MM.1S (cell line): ENCODE measurements at regions not wholly inside any gene's neighbourhood (a gene's known extent, or its start where the extent isn't known, plus 50 kb on each side); places are given as distances from the start of the nearest gene placed in this dataset.

Source experiments
- DNase-seq: peaks from one replicate; pipeline ENCODE4 v3.0.0-alpha.2; 2015
- H2AFZ ChIP-seq: fragments of 300-600 bp; sonication (generic); 2 replicates; pipeline ENCODE4 v1.6.0; 2016; ENCODE audit warnings: antibody characterized with exemption, low read length
- H3F3A ChIP-seq: fragments of 300-600 bp; sonication (generic); 2 replicates; pipeline ENCODE4 v1.6.1; 2016; ENCODE audit warnings: mild to moderate bottlenecking, antibody characterized with exemption, low read length, moderate library complexity, mixed read lengths; ENCODE audit not compliant: insufficient read depth
- H3K27ac ChIP-seq: fragments of 300-600 bp; sonication (generic); 2 replicates; pipeline ENCODE4 v1.5.1; 2016; ENCODE audit warnings: mild to moderate bottlenecking, low read length
- H3K27me3 ChIP-seq: fragments of 300-600 bp; sonication (generic); replicated peaks from 2 replicates; pipeline ENCODE4 v1.6.0; 2016; ENCODE audit warnings: low read length; ENCODE audit not compliant: insufficient read depth
- H3K36me3 ChIP-seq: fragments of 300-600 bp; sonication (generic); replicated peaks from 2 replicates; pipeline ENCODE4 v1.6.1; 2016; ENCODE audit warnings: mild to moderate bottlenecking, low read length, mixed read lengths; ENCODE audit not compliant: insufficient read depth
- H3K4me1 ChIP-seq: fragments of 300-600 bp; sonication (generic); 2 replicates; pipeline ENCODE4 v1.6.1; 2016; ENCODE audit warnings: low read length, mixed read lengths
- H3K4me2 ChIP-seq: fragments of 300-600 bp; sonication (generic); 2 replicates; pipeline ENCODE4 v1.6.0; 2016; ENCODE audit warnings: low read depth, low read length
- H3K4me3 ChIP-seq: fragments of 300-600 bp; sonication (generic); 2 replicates; pipeline ENCODE4 v1.5.1; 2016; ENCODE audit warnings: low read length, mixed read lengths
- H3K79me2 ChIP-seq: fragments of 300-600 bp; sonication (generic); 2 replicates; pipeline ENCODE4 v1.6.1; 2016; ENCODE audit warnings: mixed run types, low read length, mixed read lengths
- H3K9ac ChIP-seq: fragments of 300-600 bp; sonication (generic); 2 replicates; pipeline ENCODE4 v1.6.1; 2016; ENCODE audit warnings: low read length, mixed read lengths
- H3K9me2 ChIP-seq: fragments of 300-600 bp; sonication (generic); replicated peaks from 2 replicates; pipeline ENCODE4 v1.6.1; 2016; ENCODE audit warnings: mild to moderate bottlenecking, low read length, mixed read lengths; ENCODE audit not compliant: insufficient read depth
- H3K9me3 ChIP-seq: fragments of 300-600 bp; sonication (generic); replicated peaks from 2 replicates; pipeline ENCODE4 v1.6.1; 2016; ENCODE audit warnings: mild to moderate bottlenecking, low read length, mixed read lengths; ENCODE audit not compliant: insufficient read depth
- H4K20me1 ChIP-seq: fragments of 300-600 bp; sonication (generic); 2 replicates; pipeline ENCODE4 v1.6.1; 2016; ENCODE audit warnings: mild to moderate bottlenecking, low read length, moderate library complexity, mixed read lengths; ENCODE audit not compliant: insufficient read depth
- CTCF ChIP-seq: fragments of 300-600 bp; sonication (generic); IDR thresholded peaks from 2 replicates; pipeline ENCODE4 v1.5.1; 2016; ENCODE audit warnings: antibody characterized with exemption, low read length, mixed read lengths
- EZH2 ChIP-seq: fragments of 300-600 bp; sonication (generic); optimal IDR thresholded peaks from 2 replicates; pipeline ENCODE3; 2017; ENCODE audit warnings: low read depth, mild to moderate bottlenecking, antibody characterized with exemption, low read length, mixed read lengths
- EZH2phosphoT487 ChIP-seq: fragments of 300-600 bp; sonication (generic); IDR thresholded peaks from 2 replicates; pipeline ENCODE4 v1.6.1; 2018; ENCODE audit warnings: antibody characterized with exemption, low read length

GRCh38 chr4:141335166-141335565 is 114.5 kb downstream of the ZNF330 start:
- no peak overlapping the region for H2AFZ ChIP-seq
- no peak overlapping the region for H3K27ac ChIP-seq
- H3K9me2 ChIP-seq, result no peaks in the 10 kb centered on the region
- TF ChIP-seq EZH2 (no peak), CTCF (no peak), EZH2phosphoT487 (no peak)
- H3K9me3 ChIP-seq, result no peaks in the 10 kb centered on the region
- DNase-seq, result no peak
- peaks cover 14% of the 10 kb centered on the region for H3K4me1 ChIP-seq
- H3K4me2 ChIP-seq, result no peak overlapping the region
- H3K79me2 ChIP-seq, result no peaks in the 10 kb centered on the region
- H3K4me3 ChIP-seq, result no peak overlapping the region
- H3F3A ChIP-seq, result 0 out of 2 replicates have a peak, but pooled peaks cover 4% of the 10 kb centered on the region
- no peaks in the 10 kb centered on the region for H3K36me3 ChIP-seq
- H3K9ac ChIP-seq, result no peak overlapping the region
- H4K20me1 ChIP-seq, result no peaks in the 10 kb centered on the region; the same call in 1 of the 2 replicates
- no peaks in the 10 kb centered on the region for H3K27me3 ChIP-seq

GRCh38 chr4:141338238-141338637 is 117.5 kb downstream of the ZNF330 start:
- H3K36me3 ChIP-seq, result no peaks in the 10 kb centered on the region
- no peak overlapping the region for H3K4me3 ChIP-seq
- DNase-seq, result no peak
- 0 out of 2 replicates have a peak, but pooled peaks cover 4% of the 10 kb centered on the region for H3F3A ChIP-seq
- H3K4me2 ChIP-seq, result no peak overlapping the region
- no peaks in the 10 kb centered on the region for H3K79me2 ChIP-seq
- H4K20me1 ChIP-seq, result no peaks in the 10 kb centered on the region
- no peaks in the 10 kb centered on the region for H3K9me2 ChIP-seq
- TF ChIP-seq EZH2 (no peak), EZH2phosphoT487 (no peak), CTCF (no peak)
- H2AFZ ChIP-seq, result no peak overlapping the region
- no peak overlapping the region for H3K27ac ChIP-seq
- H3K9me3 ChIP-seq, result no peaks in the 10 kb centered on the region
- peaks cover 14% of the 10 kb centered on the region for H3K4me1 ChIP-seq
- no peaks in the 10 kb centered on the region for H3K27me3 ChIP-seq
- H3K9ac ChIP-seq, result no peak overlapping the region

- Histone ChIP-seq H3K4me3 (no peak overlapping the region), H3F3A (0 out of 2 replicates have a peak, but pooled peaks cover 4% of the 10 kb centered on the region), H3K36me3 (no peaks in the 10 kb centered on the region), H3K79me2 (no peaks in the 10 kb centered on the region), H3K9ac (no peak overlapping the region), H2AFZ (no peak overlapping the region), H3K27me3 (no peaks in the 10 kb centered on the region), H4K20me1 (no peaks in the 10 kb centered on the region), H3K9me2 (no peaks in the 10 kb centered on the region), H3K27ac (no peak overlapping the region), H3K4me1 (peaks cover 14% of the 10 kb centered on the region), H3K4me2 (no peak overlapping the region), H3K9me3 (no peaks in the 10 kb centered on the region)
- no peak for DNase-seq
- TF ChIP-seq EZH2phosphoT487 (no peak), EZH2 (no peak), CTCF (no peak)
Observed at GRCh38 chr4:141339391-141339790, 118.7 kb downstream of the ZNF330 start.
